ENCODE measurements at regions not wholly inside any gene's neighbourhood (a gene's known extent, or its start where the extent isn't known, plus 50 kb on each side); places are given as distances from the start of the nearest gene placed in this dataset.
"Not testable (repeated sequence)": the region's sequence is repeated elsewhere in the genome, so short reads cannot be mapped to it uniquely, and the experiment has no call there.

- in situ Hi-C loops (cut with HindIII; ENCODE audit: low sequenced_read_pairs): no loop called here
- no peak for DNase-seq (ENCODE audit: low spot score)
These were observed 584.0 kb downstream of the SATB2 start for GRCh38 chr2:198873503-198874471.

GRCh38 chr2:198863655-198864054 lies 594.1 kb downstream of the SATB2 start:
- no peak for DNase-seq (ENCODE audit: low spot score)
- in situ Hi-C loops (cut with HindIII; ENCODE audit: low sequenced_read_pairs): no loop called here

GRCh38 chr2:198861080-198861479 lies 596.7 kb downstream of the SATB2 start:
- no peak for DNase-seq (ENCODE audit: low spot score)
- in situ Hi-C loops (cut with HindIII; ENCODE audit: low sequenced_read_pairs): no loop called here

GRCh38 chr2:198857246-198857645 lies 600.5 kb downstream of the SATB2 start:
- no peak for DNase-seq (ENCODE audit: low spot score)
- in situ Hi-C loops (cut with HindIII; ENCODE audit: low sequenced_read_pairs): no loop called here

- in situ Hi-C loops (cut with HindIII; ENCODE audit: low sequenced_read_pairs); DNase-seq (ENCODE audit: low spot score): not testable (repeated sequence)
These were observed 602.0 kb downstream of the SATB2 start for GRCh38 chr2:198855746-198856145.

GRCh38 chr2:198852248-198852647 lies 605.5 kb downstream of the SATB2 start:
- DNase-seq (ENCODE audit: low spot score): no peak
- in situ Hi-C loops (cut with HindIII; ENCODE audit: low sequenced_read_pairs): no loop called here

GRCh38 chr2:198825534-198825933 lies 632.2 kb downstream of the SATB2 start:
- DNase-seq (ENCODE audit: low spot score): no peak
- in situ Hi-C loops (cut with HindIII; ENCODE audit: low sequenced_read_pairs): no loop called here

GRCh38 chr2:198817536-198817935 lies 640.2 kb downstream of the SATB2 start:
- in situ Hi-C loops (cut with HindIII; ENCODE audit: low sequenced_read_pairs): no loop called here
- DNase-seq (ENCODE audit: low spot score): no peak

- in situ Hi-C loops (cut with HindIII; ENCODE audit: low sequenced_read_pairs): no loop called here
- no peak for DNase-seq (ENCODE audit: low spot score)
These were observed 642.1 kb downstream of the SATB2 start for GRCh38 chr2:198815626-198816025.

- DNase-seq (ENCODE audit: low spot score): no peak
These were observed 646.5 kb downstream of the SATB2 start for GRCh38 chr2:198811198-198811597.

GRCh38 chr2:198809976-198810375 lies 647.8 kb downstream of the SATB2 start:
- no peak for DNase-seq (ENCODE audit: low spot score)
- in situ Hi-C loops (cut with HindIII; ENCODE audit: low sequenced_read_pairs): no loop called here

More at GRCh38 chr2:198811198-198811597, 646.5 kb downstream of the SATB2 start:
- in situ Hi-C loops (cut with HindIII; ENCODE audit: low sequenced_read_pairs): no loop called here

GRCh38 chr2:198807131-198807530 lies 650.6 kb downstream of the SATB2 start:
- in situ Hi-C loops (cut with HindIII; ENCODE audit: low sequenced_read_pairs): no loop called here
- DNase-seq (ENCODE audit: low spot score): no peak

GRCh38 chr2:198795419-198795818 lies 662.3 kb downstream of the SATB2 start:
- in situ Hi-C loops (cut with HindIII; ENCODE audit: low sequenced_read_pairs): no loop called here
- DNase-seq (ENCODE audit: low spot score): no peak

- in situ Hi-C loops (cut with HindIII; ENCODE audit: low sequenced_read_pairs): no loop called here
- DNase-seq (ENCODE audit: low spot score): no peak
These were observed 666.1 kb downstream of the SATB2 start for GRCh38 chr2:198791623-198792022.

- no peak for DNase-seq (ENCODE audit: low spot score)
- in situ Hi-C loops (cut with HindIII; ENCODE audit: low sequenced_read_pairs): no loop called here
These were observed 669.1 kb downstream of the SATB2 start for GRCh38 chr2:198788676-198789075.

- DNase-seq (ENCODE audit: low spot score): no peak
- in situ Hi-C loops (cut with HindIII; ENCODE audit: low sequenced_read_pairs): no loop called here
These were observed 675.0 kb downstream of the SATB2 start for GRCh38 chr2:198782734-198783133.

- in situ Hi-C loops (cut with HindIII; ENCODE audit: low sequenced_read_pairs): no loop called here
- DNase-seq (ENCODE audit: low spot score): no peak
These were observed 680.9 kb downstream of the SATB2 start for GRCh38 chr2:198776616-198777406.

- no peak for DNase-seq (ENCODE audit: low spot score)
- in situ Hi-C loops (cut with HindIII; ENCODE audit: low sequenced_read_pairs): no loop called here
These were observed 682.0 kb downstream of the SATB2 start for GRCh38 chr2:198775737-198776136.

GRCh38 chr2:198774576-198774975 lies 683.2 kb downstream of the SATB2 start:
- DNase-seq (ENCODE audit: low spot score): no peak
- in situ Hi-C loops (cut with HindIII; ENCODE audit: low sequenced_read_pairs): no loop called here

- in situ Hi-C loops (cut with HindIII; ENCODE audit: low sequenced_read_pairs): no loop called here
- DNase-seq (ENCODE audit: low spot score): no peak
These were observed 690.0 kb downstream of the SATB2 start for GRCh38 chr2:198767694-198768093.
